Astrocyte (in vitro differentiated cells and primary cell): ENCODE measurements at regions not wholly inside any gene's neighbourhood (a gene's known extent, or its start where the extent isn't known, plus 50 kb on each side); places are given as distances from the start of the nearest gene placed in this dataset.

Experiments
- DNase-seq: peaks from one replicate; pipeline ENCODE4 v3.0.0-alpha.2; 2010; ENCODE audit warnings: low read depth
- FAIRE-seq: peaks from 2 replicates; lab custom pipeline; 2011; peaks lifted over from hg19 to GRCh38; lab: Jason Lieb, UNC
- H2AFZ ChIP-seq: 2 replicates; pipeline ENCODE4 v1.6.0; 2012; ENCODE audit warnings: low read depth, low read length, inconsistent platforms
- H3K27ac ChIP-seq: 2 replicates; pipeline ENCODE4 v1.5.1; 2011; ENCODE audit warnings: low read depth, low read length, inconsistent platforms
- H3K27me3 ChIP-seq: 2 replicates; pipeline ENCODE4 v1.6.0; 2011; ENCODE audit warnings: low read length, inconsistent platforms; ENCODE audit not compliant: insufficient read depth
- H3K36me3 ChIP-seq: 2 replicates; pipeline ENCODE4 v1.5.1; 2011; ENCODE audit warnings: low read length, inconsistent platforms; ENCODE audit not compliant: insufficient read depth
- H3K4me1 ChIP-seq: 2 replicates; pipeline ENCODE4 v1.5.1; 2011; ENCODE audit warnings: low read length, inconsistent platforms; ENCODE audit not compliant: insufficient read depth
- H3K4me2 ChIP-seq: 2 replicates; pipeline ENCODE4 v1.6.0; 2012; ENCODE audit warnings: low read length, inconsistent platforms
- H3K4me3 ChIP-seq: 2 replicates; pipeline ENCODE4 v1.5.1; 2011; ENCODE audit warnings: low read depth, mild to moderate bottlenecking, low read length, inconsistent platforms; ENCODE audit not compliant: insufficient read depth
- H3K79me2 ChIP-seq: 2 replicates; pipeline ENCODE4 v1.6.0; 2012; ENCODE audit warnings: mild to moderate bottlenecking, low read length, inconsistent platforms; ENCODE audit not compliant: insufficient read depth
- H3K9ac ChIP-seq: 2 replicates; pipeline ENCODE4 v1.6.0; 2012; ENCODE audit warnings: mild to moderate bottlenecking, low read length, inconsistent platforms
- H3K9me3 ChIP-seq: 2 replicates; pipeline ENCODE4 v1.5.1; 2012; ENCODE audit warnings: low read depth, mild to moderate bottlenecking, low read length, inconsistent platforms; ENCODE audit not compliant: insufficient read depth
- H4K20me1 ChIP-seq: 2 replicates; pipeline ENCODE4 v1.6.0; 2012; ENCODE audit warnings: low read length, inconsistent platforms; ENCODE audit not compliant: insufficient read depth
- H3K27ac Mint-ChIP-seq: one replicate; pipeline ENCODE4 v1.8.0; 2021; ENCODE audit warnings: mild to moderate bottlenecking, mixed read lengths; ENCODE audit not compliant: unreplicated experiment
- H3K27me3 Mint-ChIP-seq: one replicate; pipeline ENCODE4 v1.8.0; 2021; ENCODE audit warnings: low read depth, mixed read lengths; ENCODE audit not compliant: unreplicated experiment
- H3K36me3 Mint-ChIP-seq: one replicate; pipeline ENCODE4 v1.8.0; 2021; ENCODE audit warnings: low read depth, mixed read lengths; ENCODE audit not compliant: unreplicated experiment
- H3K4me1 Mint-ChIP-seq: one replicate; pipeline ENCODE4 v1.8.0; 2021; ENCODE audit warnings: low read depth, mixed read lengths; ENCODE audit not compliant: unreplicated experiment
- H3K4me3 Mint-ChIP-seq: one replicate; pipeline ENCODE4 v1.8.0; 2021; ENCODE audit warnings: mild to moderate bottlenecking, moderate library complexity, mixed read lengths; ENCODE audit not compliant: unreplicated experiment
- H3K9me3 Mint-ChIP-seq: one replicate; pipeline ENCODE4 v1.8.0; 2021; ENCODE audit warnings: mild to moderate bottlenecking, mixed read lengths; ENCODE audit not compliant: unreplicated experiment
- EZH2 ChIP-seq: IDR thresholded peaks from 2 replicates; pipeline ENCODE4 v1.6.1; 2012; ENCODE audit warnings: mild to moderate bottlenecking, low read length, inconsistent platforms; ENCODE audit not compliant: insufficient read depth
- TF ChIP-seq, protein P1 (sequence below): IDR thresholded peaks from 2 replicates; pipeline ENCODE4 v1.5.1; 2011; ENCODE audit warnings: low read depth, mild to moderate bottlenecking, inconsistent platforms, low read length, moderate library complexity; ENCODE audit not compliant: insufficient read depth

DNA sequence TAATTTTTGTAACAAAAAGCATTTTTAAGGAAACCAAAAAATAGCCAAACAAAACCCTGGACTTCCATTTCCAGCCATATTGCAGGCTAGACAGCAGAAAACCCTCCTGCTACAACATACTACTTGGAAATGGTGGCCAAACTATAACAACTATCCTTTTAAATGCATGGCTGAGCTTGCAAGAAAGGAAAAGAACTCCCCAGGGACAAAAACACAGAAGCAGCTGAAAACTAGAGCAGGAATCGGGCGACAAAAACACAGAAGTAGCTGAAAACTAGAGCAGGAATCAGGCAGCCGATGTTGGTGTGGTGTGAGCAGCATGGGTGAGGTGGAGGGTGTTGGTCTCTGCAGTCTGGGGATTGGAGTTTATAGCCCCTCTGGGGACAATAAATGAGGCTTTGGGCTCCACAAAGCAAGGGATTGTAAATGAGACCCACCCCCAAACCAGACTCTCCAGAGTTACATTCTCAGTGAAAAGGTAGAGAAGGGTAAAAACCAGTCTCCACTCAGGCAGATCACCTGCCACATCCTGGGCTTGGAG, 95.2 kb downstream of the C9orf50 start:
- no peak overlapping the region for H3K9ac ChIP-seq
- H3K27me3 Mint-ChIP-seq, result peaks cover 3% of the 10 kb centered on the region
- H3K27ac Mint-ChIP-seq, result no peak overlapping the region
- no peak overlapping the region for H3K27ac ChIP-seq
- no peak overlapping the region for H3K4me3 ChIP-seq
- H3K36me3 Mint-ChIP-seq, result no peaks in the 10 kb centered on the region
- H3K9me3 Mint-ChIP-seq, result peaks cover 12% of the 10 kb centered on the region
- no peaks in the 10 kb centered on the region for H3K4me1 Mint-ChIP-seq
- TF ChIP-seq, protein P1, sequence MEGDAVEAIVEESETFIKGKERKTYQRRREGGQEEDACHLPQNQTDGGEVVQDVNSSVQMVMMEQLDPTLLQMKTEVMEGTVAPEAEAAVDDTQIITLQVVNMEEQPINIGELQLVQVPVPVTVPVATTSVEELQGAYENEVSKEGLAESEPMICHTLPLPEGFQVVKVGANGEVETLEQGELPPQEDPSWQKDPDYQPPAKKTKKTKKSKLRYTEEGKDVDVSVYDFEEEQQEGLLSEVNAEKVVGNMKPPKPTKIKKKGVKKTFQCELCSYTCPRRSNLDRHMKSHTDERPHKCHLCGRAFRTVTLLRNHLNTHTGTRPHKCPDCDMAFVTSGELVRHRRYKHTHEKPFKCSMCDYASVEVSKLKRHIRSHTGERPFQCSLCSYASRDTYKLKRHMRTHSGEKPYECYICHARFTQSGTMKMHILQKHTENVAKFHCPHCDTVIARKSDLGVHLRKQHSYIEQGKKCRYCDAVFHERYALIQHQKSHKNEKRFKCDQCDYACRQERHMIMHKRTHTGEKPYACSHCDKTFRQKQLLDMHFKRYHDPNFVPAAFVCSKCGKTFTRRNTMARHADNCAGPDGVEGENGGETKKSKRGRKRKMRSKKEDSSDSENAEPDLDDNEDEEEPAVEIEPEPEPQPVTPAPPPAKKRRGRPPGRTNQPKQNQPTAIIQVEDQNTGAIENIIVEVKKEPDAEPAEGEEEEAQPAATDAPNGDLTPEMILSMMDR, result no peak
- no peak for TF ChIP-seq EZH2
- H3K4me1 ChIP-seq, result no peaks in the 10 kb centered on the region
- no peaks in the 10 kb centered on the region for H3K36me3 ChIP-seq
- no peaks in the 10 kb centered on the region for H3K79me2 ChIP-seq
- FAIRE-seq, result no peak
- H3K9me3 ChIP-seq, result no peaks in the 10 kb centered on the region
- H3K4me3 Mint-ChIP-seq, result no peak overlapping the region
- H2AFZ ChIP-seq, result no peak overlapping the region
- no peaks in the 10 kb centered on the region for H3K27me3 ChIP-seq
- no peak overlapping the region for H3K4me2 ChIP-seq
- no peak for DNase-seq
- H4K20me1 ChIP-seq, result no peaks in the 10 kb centered on the region

DNA sequence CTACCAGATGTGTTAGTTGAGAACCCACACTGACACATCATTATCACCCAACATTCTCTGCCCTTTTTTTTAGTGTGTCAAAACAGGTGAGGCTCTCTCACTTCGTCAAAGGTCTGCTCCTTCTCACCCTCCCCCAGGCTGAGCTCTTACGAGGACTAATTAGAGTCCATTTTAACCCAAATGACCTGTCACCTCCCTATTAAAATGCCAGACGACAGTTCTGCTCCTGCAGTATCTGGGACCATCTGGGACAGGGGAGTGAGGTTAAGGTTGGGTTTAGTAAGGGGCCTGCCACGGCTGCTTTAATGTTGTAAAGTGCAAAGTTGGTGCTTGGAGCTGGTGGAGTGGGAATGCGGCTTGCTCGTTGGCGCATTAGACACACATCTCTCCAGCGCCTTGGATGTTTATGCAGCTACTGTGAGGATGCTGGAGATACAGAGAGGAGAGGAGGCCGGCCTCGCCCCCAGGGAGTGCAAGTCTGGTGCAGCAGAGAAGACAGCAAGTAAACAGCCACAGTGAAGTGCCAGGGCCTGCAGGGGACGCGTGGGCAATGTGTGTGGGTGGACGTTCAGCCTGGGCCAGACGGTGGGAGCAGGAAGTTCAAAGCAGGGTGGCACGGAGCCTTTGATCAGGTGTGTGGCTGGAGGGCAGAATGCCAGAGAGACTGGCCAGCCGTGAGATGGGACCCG, 96.2 kb downstream of the C9orf50 start:
- peaks cover 14% of the 10 kb centered on the region for H3K9me3 Mint-ChIP-seq
- no peak overlapping the region for H3K9ac ChIP-seq
- H4K20me1 ChIP-seq, result no peaks in the 10 kb centered on the region
- no peaks in the 10 kb centered on the region for H3K36me3 ChIP-seq
- H3K27ac ChIP-seq, result no peak overlapping the region
- peak overlapping the region; percentile 32 for H2AFZ ChIP-seq
- H3K27me3 ChIP-seq, result no peaks in the 10 kb centered on the region
- no peak overlapping the region for H3K4me2 ChIP-seq
- H3K36me3 Mint-ChIP-seq, result no peaks in the 10 kb centered on the region
- no peak overlapping the region for H3K4me3 Mint-ChIP-seq
- H3K4me1 Mint-ChIP-seq, result no peaks in the 10 kb centered on the region
- H3K4me3 ChIP-seq, result no peak overlapping the region
- peaks cover 3% of the 10 kb centered on the region for H3K27me3 Mint-ChIP-seq
- no peaks in the 10 kb centered on the region for H3K79me2 ChIP-seq
- no peak for FAIRE-seq
- no peaks in the 10 kb centered on the region for H3K9me3 ChIP-seq
- H3K4me1 ChIP-seq, result no peaks in the 10 kb centered on the region
- H3K27ac Mint-ChIP-seq, result peak overlapping the region; percentile 55
- TF ChIP-seq EZH2, result no peak
- TF ChIP-seq, protein P1, result no peak
- DNase-seq, result no peak

DNA sequence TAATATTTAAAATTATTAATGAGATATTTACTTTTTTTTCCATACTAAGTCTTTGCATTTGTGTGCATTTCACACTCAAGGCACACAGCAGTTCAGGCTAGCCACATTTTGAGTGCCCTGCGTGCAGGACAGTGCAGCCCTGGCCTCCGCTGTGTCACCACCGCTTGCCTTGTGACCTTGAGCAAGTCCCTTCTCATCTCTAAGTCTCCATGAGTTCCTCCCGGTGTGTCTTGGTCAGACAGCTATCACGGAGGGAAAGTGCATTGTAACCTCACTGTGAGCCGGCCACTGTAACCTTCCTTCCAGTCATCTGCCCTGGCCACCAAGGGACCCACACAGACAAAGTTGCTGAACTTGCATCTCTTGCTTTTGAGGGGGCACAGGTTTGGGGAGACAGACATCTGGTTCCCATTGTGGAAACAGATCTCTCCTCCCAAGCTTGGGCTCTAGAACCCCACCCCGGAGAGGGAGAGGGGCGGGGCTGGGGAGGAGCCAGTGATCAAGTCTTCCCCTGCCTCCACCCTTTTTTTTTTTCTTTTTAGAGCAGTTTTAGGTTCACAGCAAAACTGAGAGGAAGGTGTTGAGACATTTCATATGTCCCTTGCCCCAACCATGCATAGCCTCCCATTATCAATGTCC, 96.8 kb downstream of the C9orf50 start:
- Histone ChIP-seq H2AFZ (no peak overlapping the region), H3K79me2 (no peaks in the 10 kb centered on the region), H3K4me1 (no peaks in the 10 kb centered on the region), H3K27me3 (no peaks in the 10 kb centered on the region), H3K9ac (no peak overlapping the region), H3K27ac (no peak overlapping the region), H3K9me3 (no peaks in the 10 kb centered on the region), H4K20me1 (no peaks in the 10 kb centered on the region), H3K4me2 (no peak overlapping the region), H3K4me3 (no peak overlapping the region), H3K36me3 (no peaks in the 10 kb centered on the region)
- Mint-ChIP-seq H3K36me3 (no peaks in the 10 kb centered on the region), H3K9me3 (peaks cover 15% of the 10 kb centered on the region), H3K4me3 (no peak overlapping the region), H3K27me3 (peaks cover 3% of the 10 kb centered on the region), H3K27ac (no peak overlapping the region), H3K4me1 (no peaks in the 10 kb centered on the region)
- no peak for TF ChIP-seq EZH2
- TF ChIP-seq, protein P1, result no peak
- no peak for FAIRE-seq
- DNase-seq, result no peak
